ENCODE measurements at regions not wholly inside any gene's neighbourhood (a gene's known extent, or its start where the extent isn't known, plus 50 kb on each side); places are given as distances from the start of the nearest gene placed in this dataset.

- no peak overlapping the region for H3K4me3 ChIP-seq
- H3K4me1 ChIP-seq, result no peaks in the 10 kb centered on the region
- DNase-seq (ENCODE audit: low spot score in 2 of 2), result no peak
- H3K27me3 ChIP-seq, result no peaks in the 10 kb centered on the region
- no peaks in the 10 kb centered on the region for H3K9me3 ChIP-seq
- H3K27ac ChIP-seq, result no peak overlapping the region
- TF ChIP-seq, protein P1, sequence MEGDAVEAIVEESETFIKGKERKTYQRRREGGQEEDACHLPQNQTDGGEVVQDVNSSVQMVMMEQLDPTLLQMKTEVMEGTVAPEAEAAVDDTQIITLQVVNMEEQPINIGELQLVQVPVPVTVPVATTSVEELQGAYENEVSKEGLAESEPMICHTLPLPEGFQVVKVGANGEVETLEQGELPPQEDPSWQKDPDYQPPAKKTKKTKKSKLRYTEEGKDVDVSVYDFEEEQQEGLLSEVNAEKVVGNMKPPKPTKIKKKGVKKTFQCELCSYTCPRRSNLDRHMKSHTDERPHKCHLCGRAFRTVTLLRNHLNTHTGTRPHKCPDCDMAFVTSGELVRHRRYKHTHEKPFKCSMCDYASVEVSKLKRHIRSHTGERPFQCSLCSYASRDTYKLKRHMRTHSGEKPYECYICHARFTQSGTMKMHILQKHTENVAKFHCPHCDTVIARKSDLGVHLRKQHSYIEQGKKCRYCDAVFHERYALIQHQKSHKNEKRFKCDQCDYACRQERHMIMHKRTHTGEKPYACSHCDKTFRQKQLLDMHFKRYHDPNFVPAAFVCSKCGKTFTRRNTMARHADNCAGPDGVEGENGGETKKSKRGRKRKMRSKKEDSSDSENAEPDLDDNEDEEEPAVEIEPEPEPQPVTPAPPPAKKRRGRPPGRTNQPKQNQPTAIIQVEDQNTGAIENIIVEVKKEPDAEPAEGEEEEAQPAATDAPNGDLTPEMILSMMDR (IDR thresholded peaks at IDR 0.05), result no peak
- no peak for TF ChIP-seq EP300 (IDR thresholded peaks at IDR 0.05)
- no peak for TF ChIP-seq POLR2AphosphoS5 (IDR thresholded peaks at IDR 0.05)
- TF ChIP-seq POLR2A (IDR thresholded peaks at IDR 0.05), result no peak
- H3K36me3 ChIP-seq, result no peaks in the 10 kb centered on the region
Observed at GRCh38 chr2:52289741-52290140, 1257.8 kb upstream of the NRXN1 start.

GRCh38 chr2:52288596-52288995 lies 1256.7 kb upstream of the NRXN1 start:
- DNase-seq (ENCODE audit: low spot score in 2 of 2), result no peak
- Histone ChIP-seq H3K9me3 (no peaks in the 10 kb centered on the region), H3K36me3 (no peaks in the 10 kb centered on the region), H3K27me3 (no peaks in the 10 kb centered on the region), H3K4me3 (no peak overlapping the region), H3K27ac (no peak overlapping the region), H3K4me1 (no peaks in the 10 kb centered on the region)
- no peak for TF ChIP-seq POLR2A (IDR thresholded peaks at IDR 0.05)
- TF ChIP-seq POLR2AphosphoS5 (IDR thresholded peaks at IDR 0.05), result no peak
- TF ChIP-seq, protein P1 (IDR thresholded peaks at IDR 0.05), result no peak
- no peak for TF ChIP-seq EP300 (IDR thresholded peaks at IDR 0.05)

DNA sequence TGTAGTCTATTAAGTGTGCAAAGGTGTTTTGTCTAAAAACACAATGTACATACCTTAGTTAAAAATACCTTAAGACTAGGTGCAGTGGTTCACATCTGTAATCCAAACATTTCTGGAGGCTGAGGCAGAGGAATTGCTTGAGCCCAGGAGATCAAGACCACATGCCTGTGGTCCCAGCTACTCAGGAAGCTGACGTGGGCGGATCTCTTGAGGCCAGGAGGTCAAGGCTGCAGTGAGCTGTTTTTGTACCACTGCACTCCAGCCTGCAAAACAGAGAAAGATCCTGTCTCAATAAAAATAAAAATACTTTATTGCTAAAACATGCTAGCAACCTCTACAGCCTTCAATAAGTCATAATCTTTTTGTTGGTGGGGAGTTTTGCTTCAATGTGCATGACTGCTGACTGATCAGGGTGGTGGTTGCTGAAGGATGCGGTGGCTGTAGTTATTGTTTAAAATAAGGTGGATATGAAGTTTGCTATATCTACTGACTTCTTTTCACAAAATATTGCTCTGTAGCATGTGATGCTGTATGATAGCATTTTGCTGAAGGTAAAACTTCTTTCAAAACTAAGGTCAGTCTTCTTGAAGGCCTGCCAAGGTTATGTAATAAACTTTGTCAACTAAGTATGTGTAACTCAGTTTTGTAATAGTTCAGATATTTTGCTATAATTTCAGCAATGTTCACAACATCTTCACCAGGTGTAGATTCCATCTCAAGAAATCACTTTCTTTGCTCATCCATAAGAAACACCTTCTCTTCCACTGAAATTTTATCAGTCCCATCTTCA lies 1238.0 kb upstream of the NRXN1 start:
- TF ChIP-seq POLR2A (IDR thresholded peaks at IDR 0.05) (no peak), POLR2AphosphoS5 (IDR thresholded peaks at IDR 0.05) (no peak), EP300 (IDR thresholded peaks at IDR 0.05) (no peak)
- TF ChIP-seq, protein P1 (IDR thresholded peaks at IDR 0.05), result no peak
- Histone ChIP-seq H3K4me3 (no peak overlapping the region), H3K9me3 (no peaks in the 10 kb centered on the region), H3K4me1 (no peaks in the 10 kb centered on the region), H3K36me3 (no peaks in the 10 kb centered on the region), H3K27ac (no peak overlapping the region), H3K27me3 (no peaks in the 10 kb centered on the region)
- no peak for DNase-seq (ENCODE audit: low spot score in 2 of 2)
- 73% methylated on average over 3 of the region's 3 CpGs for WGBS

- H3K36me3 ChIP-seq, result no peaks in the 10 kb centered on the region
- DNase-seq (ENCODE audit: low spot score in 2 of 2), result no peak
Observed at GRCh38 chr2:52264911-52265310, 1233.0 kb upstream of the NRXN1 start.

DNA sequence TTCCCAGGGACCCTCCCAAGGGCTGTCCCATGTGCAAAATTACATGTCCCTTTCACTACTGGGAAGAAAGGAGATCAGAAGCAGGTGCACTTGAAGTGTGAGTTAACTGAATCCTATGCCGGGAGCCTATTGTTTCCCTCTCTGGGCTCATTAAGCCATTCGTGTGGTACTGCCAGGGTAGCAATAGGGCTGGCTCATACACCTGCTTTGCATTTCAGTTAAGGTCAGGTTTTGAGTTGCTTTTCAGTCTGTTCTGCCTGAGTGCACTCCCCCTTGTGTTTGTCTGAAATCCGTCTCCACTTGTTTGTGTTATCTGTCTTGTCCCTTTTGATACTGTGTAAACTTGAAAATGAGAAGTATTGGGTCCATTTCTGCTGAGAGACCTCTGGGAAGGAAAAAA lies 1232.6 kb upstream of the NRXN1 start:
- no peak overlapping the region for H3K27ac ChIP-seq
- no peak overlapping the region for H3K4me3 ChIP-seq
- no peak for DNase-seq (ENCODE audit: low spot score in 2 of 2)
- 75% methylated on average over 3 of the region's 3 CpGs for WGBS
- H3K4me1 ChIP-seq, result no peaks in the 10 kb centered on the region
- H3K27me3 ChIP-seq, result no peaks in the 10 kb centered on the region
- no peaks in the 10 kb centered on the region for H3K9me3 ChIP-seq
- no peaks in the 10 kb centered on the region for H3K36me3 ChIP-seq
- TF ChIP-seq POLR2A (IDR thresholded peaks at IDR 0.05) (no peak), POLR2AphosphoS5 (IDR thresholded peaks at IDR 0.05) (no peak)
- TF ChIP-seq, protein P1 (IDR thresholded peaks at IDR 0.05), result no peak

More at GRCh38 chr2:52264911-52265310, 1233.0 kb upstream of the NRXN1 start:
- Histone ChIP-seq H3K27ac (no peak overlapping the region), H3K9me3 (no peaks in the 10 kb centered on the region), H3K4me3 (no peak overlapping the region), H3K4me1 (no peaks in the 10 kb centered on the region), H3K27me3 (no peaks in the 10 kb centered on the region)
- 56% methylated on average over 2 of the region's 2 CpGs for WGBS
- TF ChIP-seq POLR2AphosphoS5 (IDR thresholded peaks at IDR 0.05) (no peak), POLR2A (IDR thresholded peaks at IDR 0.05) (no peak), EP300 (IDR thresholded peaks at IDR 0.05) (no peak)
- TF ChIP-seq, protein P1 (IDR thresholded peaks at IDR 0.05), result no peak

All from suprapubic skin (tissue), 4 donors.